ENCODE measurements at regions not wholly inside any gene's neighbourhood (a gene's known extent, or its start where the extent isn't known, plus 50 kb on each side); places are given as distances from the start of the nearest gene placed in this dataset.

GRCh38 chr14:55968741-55969140 is 149.5 kb upstream of the PELI2 start:
- Histone ChIP-seq H3K4me1 (peaks cover 0 to 8% (median 0%) of the 10 kb centered on the region in 9 donors), H3K27me3 (no peaks in the 10 kb centered on the region), H3K36me3 (no peaks in the 10 kb centered on the region), H3K27ac (no peak overlapping the region), H3K4me3 (no peak overlapping the region), H3K9me3 (no peaks in the 10 kb centered on the region)
- WGBS, 2 donors = 33 to 36% methylated on average over 3 of the region's 3 CpGs
- DNase-seq = no peak
- intact Hi-C loops (cut with DNase I) = no loop called here
- no peak for TF ChIP-seq CTCF (IDR thresholded peaks at IDR 0.05)
- ATAC-seq = no peak

GRCh38 chr14:55973285-55973800 is 144.9 kb upstream of the PELI2 start:
- DNase-seq (no peak), ATAC-seq (no peak)
- intact Hi-C loops (cut with DNase I) = no loop called here
- Histone ChIP-seq H3K4me3 (no peak overlapping the region), H3K9me3 (peaks cover 0 to under 1% (median 0%) of the 10 kb centered on the region in 11 donors), H3K27me3 (no peaks in the 10 kb centered on the region), H3K4me1 (peaks cover 0 to 33% (median 9%) of the 10 kb centered on the region in 9 donors), H3K36me3 (no peaks in the 10 kb centered on the region), H3K27ac (no peak overlapping the region)
- WGBS, 2 donors = 93 to 95% methylated on average over 4 of the region's 4 CpGs
- TF ChIP-seq CTCF (IDR thresholded peaks at IDR 0.05) = no peak

GRCh38 chr14:55973911-55974630 is 144.1 kb upstream of the PELI2 start:
- Histone ChIP-seq H3K27me3 (no peaks in the 10 kb centered on the region), H3K27ac (no peak overlapping the region), H3K9me3 (peaks cover 0 to 2% (median 0%) of the 10 kb centered on the region in 11 donors), H3K36me3 (no peaks in the 10 kb centered on the region), H3K4me3 (no peak overlapping the region), H3K4me1 (peaks cover 0 to 26% (median 9%) of the 10 kb centered on the region in 9 donors)
- ATAC-seq = no peak
- WGBS, 2 donors = 75 to 82% methylated on average over 3 of the region's 3 CpGs
- intact Hi-C loops (cut with DNase I) = no loop called here
- DNase-seq = no peak
- no peak for TF ChIP-seq CTCF (IDR thresholded peaks at IDR 0.05)

DNA sequence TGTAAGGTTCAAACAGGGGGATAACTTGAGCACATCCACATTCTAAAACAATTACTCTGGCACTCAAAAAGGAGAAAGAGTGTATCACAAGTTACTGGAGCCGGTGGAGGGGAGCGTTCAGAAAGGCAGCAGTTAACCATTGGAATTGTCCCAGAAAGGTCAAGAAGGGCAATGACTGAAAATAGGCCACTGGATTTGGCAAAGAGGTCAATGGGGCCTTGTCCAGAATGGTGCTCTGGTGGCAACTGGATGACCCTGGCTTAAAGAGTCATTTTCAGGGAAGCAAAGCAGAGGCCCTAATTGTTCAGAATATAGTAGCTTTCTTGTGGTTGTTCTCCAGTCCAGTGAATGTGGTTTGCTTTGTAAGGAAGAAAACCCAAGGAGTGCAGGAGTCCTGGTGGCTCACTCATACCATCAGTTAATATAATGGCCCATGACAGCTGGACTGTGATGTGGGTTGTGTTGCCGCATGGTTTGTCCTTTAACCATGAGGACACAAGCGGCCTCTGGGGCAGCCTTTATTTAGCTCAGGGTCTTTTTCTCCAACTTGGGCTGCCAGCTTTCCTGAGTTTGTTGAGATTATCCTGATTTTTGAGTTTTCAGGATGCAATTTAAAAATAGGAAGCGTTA is 142.8 kb upstream of the PELI2 start:
- H3K4me1 ChIP-seq = peaks cover 0 to 26% (median 9%) of the 10 kb centered on the region in 9 donors
- intact Hi-C loops (cut with DNase I) = no loop called here
- H3K27ac ChIP-seq = no peak overlapping the region
- no peak for DNase-seq
- no peak for TF ChIP-seq CTCF (IDR thresholded peaks at IDR 0.05)
- H3K36me3 ChIP-seq = no peaks in the 10 kb centered on the region
- H3K9me3 ChIP-seq = peaks cover 0 to 2% (median 0%) of the 10 kb centered on the region in 11 donors
- no peak for ATAC-seq
- H3K27me3 ChIP-seq = no peaks in the 10 kb centered on the region
- no peak overlapping the region for H3K4me3 ChIP-seq
- WGBS, 2 donors = 90 to 97% methylated on average over 5 of the region's 5 CpGs
